Stimulated activated naive B cell treated with anti-CD40 and anti-IgM and Interleukin-4, amounts not matched to agents 10 μg/mL and 1 μg/mL and 100 μg/mL, for 72 hours (primary cell): ENCODE measurements at regions not wholly inside any gene's neighbourhood (a gene's known extent, or its start where the extent isn't known, plus 50 kb on each side); places are given as distances from the start of the nearest gene placed in this dataset.

ENCODE experiments used
- ATAC-seq, 2 donors: fragments of 150-1000 bp; cut with Tn5 transposase; replicated peaks; 2 replicates each; pipeline ENCODE4 v1.10.0; 2021; ENCODE audit warnings: moderate library complexity in 1 of 2
- DNase-seq: peaks from one replicate; pipeline ENCODE4 v3.0.0; 2021
- H3K27ac Mint-ChIP-seq: one replicate; pipeline ENCODE4 v1.8.0; 2022; ENCODE audit warnings: mild to moderate bottlenecking, mixed read lengths
- H3K27me3 Mint-ChIP-seq, 2 donors: one replicate each; pipeline ENCODE4 v1.8.0; 2022; ENCODE audit warnings: mixed read lengths in 2 of 2
- H3K36me3 Mint-ChIP-seq, 2 donors: one replicate each; pipeline ENCODE4 v1.8.0; 2022; ENCODE audit warnings: mixed read lengths in 2 of 2, mild to moderate bottlenecking in 1 of 2
- H3K4me1 Mint-ChIP-seq, 2 donors: one replicate each; pipeline ENCODE4 v1.8.0; 2022; ENCODE audit warnings: mixed read lengths in 2 of 2, mild to moderate bottlenecking in 1 of 2
- H3K4me3 Mint-ChIP-seq, 2 donors: one replicate each; pipeline ENCODE4 v1.8.0; 2022; ENCODE audit warnings: mild to moderate bottlenecking in 2 of 2, mixed read lengths in 2 of 2, moderate library complexity in 1 of 2
- H3K9me3 Mint-ChIP-seq, 2 donors: one replicate each; pipeline ENCODE4 v1.8.0; 2022; ENCODE audit warnings: mixed read lengths in 2 of 2, mild to moderate bottlenecking in 1 of 2

GRCh38 chr11:109796253-109796652 lies 296.9 kb upstream of the ZC3H12C start:
- H3K9me3 Mint-ChIP-seq: peaks cover 0 to 3% of the 10 kb centered on the region in 2 donors
- ATAC-seq: no peak
- H3K4me3 Mint-ChIP-seq: no peak overlapping the region
- no peaks in the 10 kb centered on the region for H3K36me3 Mint-ChIP-seq
- H3K27me3 Mint-ChIP-seq: peaks cover 0 to 7% of the 10 kb centered on the region in 2 donors
- no peaks in the 10 kb centered on the region for H3K4me1 Mint-ChIP-seq
- no peak overlapping the region for H3K27ac Mint-ChIP-seq
- DNase-seq: no peak

GRCh38 chr11:109798521-109798920 lies 294.7 kb upstream of the ZC3H12C start:
- peaks cover 0 to 3% of the 10 kb centered on the region in 2 donors for H3K9me3 Mint-ChIP-seq
- no peak for ATAC-seq

GRCh38 chr11:109799604-109800003 lies 293.6 kb upstream of the ZC3H12C start:
- ATAC-seq (no peak), DNase-seq (no peak)
- H3K9me3 Mint-ChIP-seq: peaks cover 0 to 3% of the 10 kb centered on the region in 2 donors
- no peak overlapping the region for H3K4me3 Mint-ChIP-seq
- H3K36me3 Mint-ChIP-seq: no peaks in the 10 kb centered on the region
- no peaks in the 10 kb centered on the region for H3K4me1 Mint-ChIP-seq
- peaks cover 0 to 7% of the 10 kb centered on the region in 2 donors for H3K27me3 Mint-ChIP-seq
- no peak overlapping the region for H3K27ac Mint-ChIP-seq

More at GRCh38 chr11:109798521-109798920, 294.7 kb upstream of the ZC3H12C start:
- Mint-ChIP-seq H3K27me3 (peaks cover 0 to 7% of the 10 kb centered on the region in 2 donors), H3K36me3 (no peaks in the 10 kb centered on the region), H3K27ac (no peak overlapping the region), H3K4me1 (no peaks in the 10 kb centered on the region), H3K4me3 (no peak overlapping the region)
- no peak for DNase-seq

- Mint-ChIP-seq H3K27ac (no peak overlapping the region), H3K27me3 (no peaks in the 10 kb centered on the region), H3K4me1 (no peaks in the 10 kb centered on the region), H3K9me3 (peaks cover 8 to 10% of the 10 kb centered on the region in 2 donors), H3K36me3 (peaks cover 0 to 3% of the 10 kb centered on the region in 2 donors), H3K4me3 (no peak overlapping the region)
- no peak for ATAC-seq
- no peak for DNase-seq
Observed at GRCh38 chr11:109804911-109805310, 288.3 kb upstream of the ZC3H12C start.

GRCh38 chr11:109806205-109806604 lies 287.0 kb upstream of the ZC3H12C start:
- peaks cover 0 to 3% of the 10 kb centered on the region in 2 donors for H3K36me3 Mint-ChIP-seq
- no peak overlapping the region for H3K27ac Mint-ChIP-seq
- no peak for ATAC-seq
- no peak for DNase-seq
- peaks cover 0 to 2% of the 10 kb centered on the region in 2 donors for H3K27me3 Mint-ChIP-seq
- no peak overlapping the region for H3K4me3 Mint-ChIP-seq
- H3K4me1 Mint-ChIP-seq: no peaks in the 10 kb centered on the region
- H3K9me3 Mint-ChIP-seq: peaks cover 7 to 8% of the 10 kb centered on the region in 2 donors

GRCh38 chr11:109808569-109808968 lies 284.6 kb upstream of the ZC3H12C start:
- DNase-seq (no peak), ATAC-seq (no peak)
- Mint-ChIP-seq H3K36me3 (peaks cover 0 to 3% of the 10 kb centered on the region in 2 donors), H3K9me3 (peaks cover 7 to 8% of the 10 kb centered on the region in 2 donors), H3K27me3 (peaks cover 0 to 4% of the 10 kb centered on the region in 2 donors), H3K4me3 (no peak overlapping the region), H3K4me1 (no peaks in the 10 kb centered on the region), H3K27ac (no peak overlapping the region)

GRCh38 chr11:109814824-109815223 lies 278.4 kb upstream of the ZC3H12C start:
- ATAC-seq (no peak), DNase-seq (no peak)
- H3K27ac Mint-ChIP-seq: no peak overlapping the region
- H3K27me3 Mint-ChIP-seq: peaks cover 0 to 4% of the 10 kb centered on the region in 2 donors
- H3K36me3 Mint-ChIP-seq: no peaks in the 10 kb centered on the region
- no peaks in the 10 kb centered on the region for H3K9me3 Mint-ChIP-seq
- H3K4me1 Mint-ChIP-seq: peaks cover 2 to 5% of the 10 kb centered on the region in 2 donors
- H3K4me3 Mint-ChIP-seq: no peak overlapping the region

GRCh38 chr11:109815500-109816150 lies 277.6 kb upstream of the ZC3H12C start:
- Mint-ChIP-seq H3K4me3 (no peak overlapping the region), H3K4me1 (peaks cover 2 to 5% of the 10 kb centered on the region in 2 donors), H3K36me3 (no peaks in the 10 kb centered on the region), H3K9me3 (no peaks in the 10 kb centered on the region), H3K27me3 (peaks cover 0 to 4% of the 10 kb centered on the region in 2 donors), H3K27ac (no peak overlapping the region)
- DNase-seq: no peak
- ATAC-seq: no peak

- Mint-ChIP-seq H3K27ac (no peak overlapping the region), H3K4me3 (peak overlapping the region in 1 of 2 donors; percentile 4)
- ATAC-seq: peak; percentile 25 to 43
Observed at GRCh38 chr11:109818290-109818689, 274.9 kb upstream of the ZC3H12C start.

GRCh38 chr11:109819410-109819809 lies 273.8 kb upstream of the ZC3H12C start:
- DNase-seq (no peak), ATAC-seq (peak in 1 of 2 donors; percentile 29)
- Mint-ChIP-seq H3K4me3 (no peak overlapping the region), H3K9me3 (no peaks in the 10 kb centered on the region), H3K27ac (no peak overlapping the region), H3K27me3 (peaks cover 10 to 12% of the 10 kb centered on the region in 2 donors), H3K36me3 (no peaks in the 10 kb centered on the region), H3K4me1 (peaks cover 2 to 5% of the 10 kb centered on the region in 2 donors)

More at GRCh38 chr11:109818290-109818689, 274.9 kb upstream of the ZC3H12C start:
- Mint-ChIP-seq H3K4me1 (peaks cover 2 to 5% of the 10 kb centered on the region in 2 donors), H3K9me3 (no peaks in the 10 kb centered on the region), H3K36me3 (no peaks in the 10 kb centered on the region), H3K27me3 (peaks cover 5 to 12% of the 10 kb centered on the region in 2 donors)
- no peak for DNase-seq

- Mint-ChIP-seq H3K4me3 (no peak overlapping the region), H3K9me3 (no peaks in the 10 kb centered on the region), H3K27ac (no peak overlapping the region), H3K4me1 (peaks cover 2 to 5% of the 10 kb centered on the region in 2 donors), H3K27me3 (peaks cover 10 to 12% of the 10 kb centered on the region in 2 donors), H3K36me3 (no peaks in the 10 kb centered on the region)
- ATAC-seq (no peak), DNase-seq (no peak)
Observed at GRCh38 chr11:109821511-109821910, 271.7 kb upstream of the ZC3H12C start.

GRCh38 chr11:109822436-109823102 lies 270.6 kb upstream of the ZC3H12C start:
- no peak for ATAC-seq
- H3K36me3 Mint-ChIP-seq: no peaks in the 10 kb centered on the region
- DNase-seq: no peak
- peaks cover 10 to 12% of the 10 kb centered on the region in 2 donors for H3K27me3 Mint-ChIP-seq
- no peak overlapping the region for H3K4me3 Mint-ChIP-seq
- H3K4me1 Mint-ChIP-seq: peaks cover 2 to 5% of the 10 kb centered on the region in 2 donors
- H3K27ac Mint-ChIP-seq: no peak overlapping the region
- no peaks in the 10 kb centered on the region for H3K9me3 Mint-ChIP-seq

GRCh38 chr11:109828387-109828786 lies 264.8 kb upstream of the ZC3H12C start:
- Mint-ChIP-seq H3K4me3 (no peak overlapping the region), H3K4me1 (no peaks in the 10 kb centered on the region), H3K36me3 (no peaks in the 10 kb centered on the region), H3K27me3 (peaks cover 0 to 8% of the 10 kb centered on the region in 2 donors), H3K9me3 (peaks cover 3 to 4% of the 10 kb centered on the region in 2 donors), H3K27ac (no peak overlapping the region)
- DNase-seq (no peak), ATAC-seq (no peak)

GRCh38 chr11:109838026-109838425 lies 255.2 kb upstream of the ZC3H12C start:
- no peak overlapping the region for H3K27ac Mint-ChIP-seq
- H3K9me3 Mint-ChIP-seq: peaks cover 2 to 7% of the 10 kb centered on the region in 2 donors
- no peak overlapping the region for H3K4me3 Mint-ChIP-seq
- ATAC-seq (no peak), DNase-seq (no peak)
- H3K4me1 Mint-ChIP-seq: no peaks in the 10 kb centered on the region
- no peaks in the 10 kb centered on the region for H3K36me3 Mint-ChIP-seq
- H3K27me3 Mint-ChIP-seq: peaks cover 17 to 26% of the 10 kb centered on the region in 2 donors

GRCh38 chr11:109845437-109845836 lies 247.8 kb upstream of the ZC3H12C start:
- Mint-ChIP-seq H3K4me1 (no peaks in the 10 kb centered on the region), H3K27me3 (peaks cover 11 to 21% of the 10 kb centered on the region in 2 donors), H3K9me3 (peaks cover 2 to 6% of the 10 kb centered on the region in 2 donors), H3K4me3 (no peak overlapping the region), H3K27ac (no peak overlapping the region), H3K36me3 (no peaks in the 10 kb centered on the region)
- DNase-seq (no peak), ATAC-seq (no peak)
